ENCODE measurements at regions not wholly inside any gene's neighbourhood (a gene's known extent, or its start where the extent isn't known, plus 50 kb on each side); places are given as distances from the start of the nearest gene placed in this dataset.
A peak's percentile ranks its signal among the peaks of the same experiment; 100 is the strongest.

- Histone ChIP-seq H3K36me3 (no peaks in the 10 kb centered on the region), H3K4me1 (peaks cover 0 to 9% (median 0%) of the 10 kb centered on the region in 9 donors), H3K27ac (no peak overlapping the region), H3K4me3 (no peak overlapping the region), H3K9me3 (peaks cover 0 to 14% (median 5%) of the 10 kb centered on the region in 11 donors), H3K27me3 (no peaks in the 10 kb centered on the region)
- no peak for TF ChIP-seq CTCF (IDR thresholded peaks at IDR 0.05)
- intact Hi-C loops (cut with DNase I): no loop called here
- ATAC-seq (no peak), DNase-seq (no peak)
These were observed 136.9 kb upstream of the ADAMTS5 start for GRCh38 chr21:27103768-27104167.

- WGBS, 2 donors: 61 to 68% methylated on average over 1 of the region's 1 CpG
- intact Hi-C loops (cut with DNase I): no loop called here
These were observed 134.6 kb upstream of the ADAMTS5 start for GRCh38 chr21:27101523-27101922.

GRCh38 chr21:27094184-27094948 lies 127.5 kb upstream of the ADAMTS5 start:
- Histone ChIP-seq H3K27ac (peak overlapping the region in 2 of 10 donors; percentile 3 to 9), H3K4me3 (peak overlapping the region in 1 of 10 donors; percentile 2), H3K27me3 (no peaks in the 10 kb centered on the region), H3K4me1 (peaks cover 0 to 4% (median 0%) of the 10 kb centered on the region in 9 donors), H3K9me3 (peaks cover 0 to 5% (median 1%) of the 10 kb centered on the region in 11 donors), H3K36me3 (no peaks in the 10 kb centered on the region)
- intact Hi-C loops (cut with DNase I): no loop called here
- ATAC-seq (no peak), DNase-seq (no peak)
- no peak for TF ChIP-seq CTCF (IDR thresholded peaks at IDR 0.05)
- 70 to 77% methylated on average over 5 of the region's 5 CpGs for WGBS, 2 donors

More at GRCh38 chr21:27101523-27101922, 134.6 kb upstream of the ADAMTS5 start:
- H3K9me3 ChIP-seq: peaks cover 0 to 14% (median 5%) of the 10 kb centered on the region in 11 donors
- H3K36me3 ChIP-seq: no peaks in the 10 kb centered on the region
- H3K4me3 ChIP-seq: no peak overlapping the region
- DNase-seq: no peak
- peak in 1 of 8 donors; percentile 7 for ATAC-seq
- no peaks in the 10 kb centered on the region for H3K27me3 ChIP-seq
- TF ChIP-seq CTCF (IDR thresholded peaks at IDR 0.05): no peak
- peaks cover 0 to 9% (median 0%) of the 10 kb centered on the region in 9 donors for H3K4me1 ChIP-seq
- no peak overlapping the region for H3K27ac ChIP-seq

- intact Hi-C loops (cut with DNase I): no loop called here
These were observed 119.7 kb upstream of the ADAMTS5 start for GRCh38 chr21:27086630-27087029.

More at GRCh38 chr21:27086630-27087029, 119.7 kb upstream of the ADAMTS5 start:
- no peak for TF ChIP-seq CTCF (IDR thresholded peaks at IDR 0.05)
- 95 to 97% methylated on average over 2 of the region's 2 CpGs for WGBS, 2 donors
- Histone ChIP-seq H3K27ac (no peak overlapping the region), H3K4me3 (no peak overlapping the region), H3K27me3 (no peaks in the 10 kb centered on the region), H3K36me3 (no peaks in the 10 kb centered on the region), H3K9me3 (peaks cover 0 to 6% (median 0%) of the 10 kb centered on the region in 11 donors), H3K4me1 (peaks cover 0 to 4% (median 0%) of the 10 kb centered on the region in 9 donors)
- no peak for DNase-seq
- ATAC-seq: no peak

Data from heart right ventricle (tissue), 16 donors.